Kidney (tissue), 13 donors: ENCODE measurements at regions not wholly inside any gene's neighbourhood (a gene's known extent, or its start where the extent isn't known, plus 50 kb on each side); places are given as distances from the start of the nearest gene placed in this dataset.

Source experiments
- DNase-seq, 5 donors: peaks; one replicate each; pipeline ENCODE4 v3.0.0-alpha.2; 2013 to 2020
- FAIRE-seq: peaks from 2 replicates; lab custom pipeline; 2012; peaks lifted over from hg19 to GRCh38; lab: Jason Lieb, UNC
- H3K27ac ChIP-seq, 2 donors: one replicate each; pipeline ENCODE4 v1.7.0; 2013; ENCODE audit warnings: low read depth in 2 of 2, low read length in 2 of 2, inconsistent platforms in 1 of 2
- H3K27me3 ChIP-seq: one replicate; pipeline ENCODE4 v1.7.1; 2013; ENCODE audit warnings: low read length, inconsistent platforms; ENCODE audit not compliant: control insufficient read depth, insufficient read depth
- H3K36me3 ChIP-seq, 3 donors: one replicate each; pipeline versions ENCODE4 v1.7.0 to v1.7.1; 2013; ENCODE audit warnings: low read length in 3 of 3, control low read depth in 1 of 3, inconsistent platforms in 1 of 3; ENCODE audit not compliant: insufficient read depth in 3 of 3, control insufficient read depth in 2 of 3
- H3K4me1 ChIP-seq, 3 donors: one replicate each; pipeline versions ENCODE4 v1.7.0 to v1.7.1; 2013; ENCODE audit warnings: low read length in 3 of 3, inconsistent platforms in 1 of 3, low read depth in 1 of 3; ENCODE audit not compliant: control insufficient read depth in 2 of 3, insufficient read depth in 2 of 3
- H3K4me3 ChIP-seq, 3 donors: one replicate each; pipeline versions ENCODE4 v1.7.0 to v1.8.1; 2013; ENCODE audit warnings: low read length in 3 of 3, control low read depth in 1 of 3, inconsistent platforms in 1 of 3
- H3K9ac ChIP-seq, 3 donors: one replicate each; pipeline versions ENCODE4 v1.7.0 to v1.7.1; 2013; ENCODE audit warnings: low read length in 3 of 3, control low read depth in 1 of 3, inconsistent platforms in 1 of 3
- H3K9me3 ChIP-seq, 3 donors: one replicate each; pipeline versions ENCODE4 v1.7.0 to v1.7.1; 2013; ENCODE audit warnings: low read length in 3 of 3, control low read depth in 1 of 3, inconsistent platforms in 1 of 3; ENCODE audit not compliant: control insufficient read depth in 2 of 3, insufficient read depth in 1 of 3
- CTCF ChIP-seq: IDR thresholded peaks from 3 replicates; pipeline ENCODE4 v1.5.1; 2012; ENCODE audit warnings: mild to moderate bottlenecking, moderate library complexity, borderline replicate concordance; ENCODE audit not compliant: insufficient read depth; ENCODE audit errors: extremely low read depth
- intact Hi-C: fragments of 100-400 bp; cut with DNase I; formaldehyde crosslinking; loops from one replicate; pipeline ENCODE4 v1.11.1; 2022
- donor health status: control.
- donor health status: control.
- donor health status: control.
- donor health status: control.
- donor health status: control.
- donor health status: DM: yes; HTN: yes; CAD: no.
- donor health status: Normal renal cell carcinoma (clear cell type).

- peak in 1 of 5 donors; percentile 16 for DNase-seq
- peaks cover 0 to 8% (median 1%) of the 10 kb centered on the region in 3 donors for H3K9me3 ChIP-seq
- no peak overlapping the region for H3K4me3 ChIP-seq
- no peak for FAIRE-seq
- no peaks in the 10 kb centered on the region for H3K36me3 ChIP-seq
- H3K27ac ChIP-seq, result no peak overlapping the region
- no peak for TF ChIP-seq CTCF
- no peak overlapping the region for H3K9ac ChIP-seq
- intact Hi-C loops, result no loop called here
- no peaks in the 10 kb centered on the region for H3K4me1 ChIP-seq
- no peaks in the 10 kb centered on the region for H3K27me3 ChIP-seq
Measured at GRCh38 chr10:131421381-131421780, 109.9 kb upstream of the TCERG1L start.

- H3K9ac ChIP-seq, result no peak overlapping the region
- H3K9me3 ChIP-seq, result no peaks in the 10 kb centered on the region
- no peaks in the 10 kb centered on the region for H3K4me1 ChIP-seq
- no peaks in the 10 kb centered on the region for H3K27me3 ChIP-seq
- H3K27ac ChIP-seq, result no peak overlapping the region
- intact Hi-C loops, result no loop called here
- no peak for FAIRE-seq
- peak in 1 of 5 donors; percentile 44 for DNase-seq
- no peak for TF ChIP-seq CTCF
- H3K36me3 ChIP-seq, result no peaks in the 10 kb centered on the region
- no peak overlapping the region for H3K4me3 ChIP-seq
Measured at GRCh38 chr10:131422731-131423130, 111.2 kb upstream of the TCERG1L start.

GRCh38 chr10:131424053-131424452 lies 112.5 kb upstream of the TCERG1L start:
- H3K4me1 ChIP-seq, result no peaks in the 10 kb centered on the region
- FAIRE-seq, result no peak
- DNase-seq, result peak in 1 of 5 donors; percentile 60
- no peak overlapping the region for H3K27ac ChIP-seq
- H3K9ac ChIP-seq, result no peak overlapping the region
- H3K27me3 ChIP-seq, result no peaks in the 10 kb centered on the region
- intact Hi-C loops, result no loop called here
- H3K9me3 ChIP-seq, result no peaks in the 10 kb centered on the region
- no peak overlapping the region for H3K4me3 ChIP-seq
- TF ChIP-seq CTCF, result no peak
- H3K36me3 ChIP-seq, result no peaks in the 10 kb centered on the region
